SU-DHL-6 (cell line): ENCODE measurements at regions not wholly inside any gene's neighbourhood (a gene's known extent, or its start where the extent isn't known, plus 50 kb on each side); places are given as distances from the start of the nearest gene placed in this dataset.
"Not testable (repeated sequence)": the region's sequence is repeated elsewhere in the genome, so short reads cannot be mapped to it uniquely, and the experiment has no call there.

Experiments used
- H2AFZ ChIP-seq: fragments of 200-600 bp; sonication (generic); 2 replicates; pipeline ENCODE4 v1.6.1; 2014; ENCODE audit warnings: low read depth, mild to moderate bottlenecking, moderate library complexity, mixed read lengths, antibody characterized with exemption, low read length; ENCODE audit not compliant: severe bottlenecking
- H3F3A ChIP-seq: fragments of 200-600 bp; shearing (Covaris generic); 2 replicates; pipeline ENCODE4 v1.6.0; 2016; ENCODE audit warnings: antibody characterized with exemption, mild to moderate bottlenecking; ENCODE audit not compliant: insufficient read depth
- H3K27ac ChIP-seq: fragments of 200-600 bp; sonication (generic); 2 replicates; pipeline ENCODE4 v1.5.1; 2016; ENCODE audit warnings: low read depth, mild to moderate bottlenecking, low read length, moderate library complexity, mixed read lengths
- H3K27me3 ChIP-seq: fragments of 200-600 bp; sonication (generic), shearing (Covaris generic); 2 replicates; pipeline ENCODE4 v1.6.0; 2014; ENCODE audit warnings: mild to moderate bottlenecking, low read length
- H3K36me3 ChIP-seq: fragments of 200-600 bp; sonication (generic); 2 replicates; pipeline ENCODE4 v1.6.1; 2014; ENCODE audit warnings: mild to moderate bottlenecking, low read length, mixed read lengths
- H3K4me2 ChIP-seq: fragments of 300-600, 200-600 bp; shearing (Covaris generic), sonication (generic); 2 replicates; pipeline ENCODE4 v1.6.0; 2014; ENCODE audit warnings: low read length, low read depth, mild to moderate bottlenecking; ENCODE audit not compliant: poor library complexity, severe bottlenecking
- H3K4me3 ChIP-seq: fragments of 200-600 bp; sonication (generic); 2 replicates; pipeline ENCODE4 v1.5.1; 2014; ENCODE audit warnings: antibody characterized with exemption, low read length, mild to moderate bottlenecking, mixed read lengths; ENCODE audit not compliant: insufficient read depth, poor library complexity, severe bottlenecking
- H3K79me2 ChIP-seq: fragments of 200-600 bp; sonication (generic); 2 replicates; pipeline ENCODE4 v1.6.1; 2014; ENCODE audit warnings: mild to moderate bottlenecking, low read length, moderate library complexity; ENCODE audit not compliant: insufficient read depth
- H3K9ac ChIP-seq: fragments of 200-600 bp; sonication (generic); 2 replicates; pipeline ENCODE4 v1.7.0; 2014; ENCODE audit warnings: mild to moderate bottlenecking, low read length
- H3K9me2 ChIP-seq: fragments of 200-600 bp; sonication (generic); replicated peaks from 2 replicates; pipeline ENCODE4 v1.6.1; 2014; ENCODE audit warnings: low read length; ENCODE audit not compliant: insufficient read depth
- H3K9me3 ChIP-seq: fragments of 200-600 bp; sonication (generic); 2 replicates; pipeline ENCODE4 v1.6.1; 2014; ENCODE audit warnings: low read length, mixed read lengths; ENCODE audit not compliant: insufficient read depth
- H4K20me1 ChIP-seq: fragments of 200-600 bp; sonication (generic); 2 replicates; pipeline ENCODE4 v1.6.1; 2014; ENCODE audit warnings: low read depth, mild to moderate bottlenecking, antibody characterized with exemption, low read length, moderate library complexity, mixed read lengths
- CTCF ChIP-seq: fragments of 200-600 bp; sonication (generic); IDR thresholded peaks from one replicate; pipeline ENCODE4 v1.5.1; 2017; ENCODE audit warnings: antibody characterized with exemption, mild to moderate bottlenecking, low read length, moderate library complexity; ENCODE audit not compliant: insufficient read depth, poor library complexity, severe bottlenecking
- EZH2phosphoT487 ChIP-seq: fragments of 200-600 bp; sonication (generic), shearing (Covaris generic); conservative IDR thresholded peaks from 2 replicates; pipeline ENCODE4 v1.6.1; 2018; ENCODE audit warnings: mild to moderate bottlenecking, antibody characterized with exemption, low read length, moderate library complexity, mixed read lengths

GRCh38 chr6:21935561-21936028, 342.0 kb downstream of the SOX4 start:
- Histone ChIP-seq H3K4me3 (no peak overlapping the region), H3K9me3 (0 out of 2 replicates have a peak, but pooled peaks cover 3% of the 10 kb centered on the region), H3K79me2 (no peaks in the 10 kb centered on the region), H3F3A (no peaks in the 10 kb centered on the region), H3K27ac (no peak overlapping the region), H3K4me2 (no peak overlapping the region), H3K27me3 (no peaks in the 10 kb centered on the region), H2AFZ (no peak overlapping the region), H3K9me2 (no peaks in the 10 kb centered on the region), H3K36me3 (no peaks in the 10 kb centered on the region), H4K20me1 (no peaks in the 10 kb centered on the region), H3K9ac (no peak overlapping the region)
- TF ChIP-seq EZH2phosphoT487 (no peak), CTCF (peak; percentile 96)

- no peaks in the 10 kb centered on the region for H3K9me2 ChIP-seq
- H3F3A ChIP-seq: no peaks in the 10 kb centered on the region
- H2AFZ ChIP-seq: no peak overlapping the region
- no peak overlapping the region for H3K4me3 ChIP-seq
- H3K4me2 ChIP-seq: no peak overlapping the region
- no peaks in the 10 kb centered on the region for H4K20me1 ChIP-seq
- no peak overlapping the region for H3K9ac ChIP-seq
- TF ChIP-seq CTCF (no peak), EZH2phosphoT487 (no peak)
- no peaks in the 10 kb centered on the region for H3K36me3 ChIP-seq
- no peak overlapping the region for H3K27ac ChIP-seq
- no peaks in the 10 kb centered on the region for H3K27me3 ChIP-seq
- 0 out of 2 replicates have a peak, but pooled peaks cover 3% of the 10 kb centered on the region for H3K9me3 ChIP-seq
- no peaks in the 10 kb centered on the region for H3K79me2 ChIP-seq
These were observed 343.9 kb downstream of the SOX4 start for GRCh38 chr6:21937466-21937865.

GRCh38 chr6:21939066-21939465, 345.5 kb downstream of the SOX4 start:
- not testable (repeated sequence) for H3K27ac ChIP-seq, H3F3A ChIP-seq, H3K4me3 ChIP-seq, H3K9me3 ChIP-seq, H3K27me3 ChIP-seq, H3K36me3 ChIP-seq, H3K9me2 ChIP-seq, H3K4me2 ChIP-seq, H3K9ac ChIP-seq, H2AFZ ChIP-seq, H4K20me1 ChIP-seq, H3K79me2 ChIP-seq

- no peaks in the 10 kb centered on the region for H3K36me3 ChIP-seq
- no peaks in the 10 kb centered on the region for H3K79me2 ChIP-seq
- H4K20me1 ChIP-seq: no peaks in the 10 kb centered on the region
- H3K4me2 ChIP-seq: no peak overlapping the region
- H3K4me3 ChIP-seq: no peak overlapping the region
- H2AFZ ChIP-seq: no peak overlapping the region
- no peak for TF ChIP-seq CTCF
- TF ChIP-seq EZH2phosphoT487: no peak
- no peaks in the 10 kb centered on the region for H3K27me3 ChIP-seq
- H3K9me2 ChIP-seq: no peaks in the 10 kb centered on the region
- no peaks in the 10 kb centered on the region for H3F3A ChIP-seq
- no peak overlapping the region for H3K27ac ChIP-seq
- H3K9ac ChIP-seq: no peak overlapping the region
- H3K9me3 ChIP-seq: no peaks in the 10 kb centered on the region
These were observed 348.4 kb downstream of the SOX4 start for GRCh38 chr6:21941926-21942325.
